Stomach (tissue), 8 donors: ENCODE measurements at regions not wholly inside any gene's neighbourhood (a gene's known extent, or its start where the extent isn't known, plus 50 kb on each side); places are given as distances from the start of the nearest gene placed in this dataset.

Experiments used
- DNase-seq, 2 donors: peaks; one replicate each; pipeline versions ENCODE4 v3.0.0 to v3.0.0-alpha.2; 2013 to 2019
- H3K27ac ChIP-seq, 5 donors: fragments of 200-600 bp in 4 of 5; sonication (generic) in 4 of 5; one replicate each; pipeline ENCODE4 v1.5.1; 2013 to 2019; ENCODE audit warnings: mild to moderate bottlenecking in 1 of 5, moderate library complexity in 1 of 5
- H3K27me3 ChIP-seq, 3 donors: fragments of 200-600 bp; sonication (generic); one replicate each; pipeline ENCODE4 v1.5.1; 2017 to 2019; ENCODE audit warnings: mixed run types in 1 of 3
- H3K36me3 ChIP-seq, 4 donors: fragments of 200-600 bp; sonication (generic); 1 replicate in 3 of 4; 2 replicates in 1 of 4; pipeline ENCODE4 v1.5.1; 2016 to 2019
- H3K4me1 ChIP-seq, 4 donors: fragments of 200-600 bp; sonication (generic); one replicate each; pipeline ENCODE4 v1.5.1; 2016 to 2019
- H3K4me3 ChIP-seq, 4 donors: fragments of 200-600 bp; sonication (generic) in 3 of 4; one replicate each; pipeline ENCODE4 v1.5.1; 2016 to 2019; ENCODE audit warnings: mild to moderate bottlenecking in 1 of 4
- H3K9me3 ChIP-seq, 4 donors: fragments of 200-600 bp; sonication (generic); one replicate each; pipeline ENCODE4 v1.5.1; 2016 to 2019
- EP300 ChIP-seq: sonication (generic); formaldehyde crosslinking; IDR thresholded peaks from one replicate; pipeline ENCODE4 v1.6.1; 2017; ENCODE audit warnings: antibody characterized with exemption
- POLR2A ChIP-seq, 4 donors: fragments of 450-650 bp; IDR thresholded peaks; one replicate each; pipeline ENCODE4 v1.6.1; 2016; ENCODE audit warnings: antibody characterized with exemption in 4 of 4, control low read depth in 2 of 4, mild to moderate bottlenecking in 1 of 4, moderate library complexity in 1 of 4
- POLR2AphosphoS5 ChIP-seq, 3 donors: sonication (generic); formaldehyde crosslinking; IDR thresholded peaks; one replicate each; pipeline ENCODE4 v1.6.1; 2016; ENCODE audit warnings: antibody characterized with exemption in 3 of 3
- WGBS, 5 donors: extraction: QIAGEN DNeasy Blood & Tissue Kit in 3 of 5; methylation state at CpG; one replicate each; pipeline versions ENCODE4 v1.1.5 to v1.1.7; 2013 to 2018; 5-methylcytosine and 5-hydroxymethylcytosine counted together
- intact Hi-C: fragments of 100-400 bp; cut with DNase I; formaldehyde crosslinking; loops from one replicate; pipeline ENCODE4 v1.15.1; 2023; ENCODE audit warnings: low total_unique reads
- TF ChIP-seq, protein P1 (sequence below), 7 experiments: fragments of 450-650 bp in 4 of 7; fragments of 200-600 bp in 3 of 7; sonication (generic) in 3 of 7; IDR thresholded peaks; one replicate each; pipeline ENCODE4 v1.5.1; 2016 to 2019; ENCODE audit warnings: antibody characterized with exemption in 7 of 7, control low read depth in 2 of 7, mild to moderate bottlenecking in 1 of 7
- donor health status: healthy with polysubstance abuse.
- donor health status: Bipolar disorder and iron deficiency.
- donor health status: healthy.

DNA sequence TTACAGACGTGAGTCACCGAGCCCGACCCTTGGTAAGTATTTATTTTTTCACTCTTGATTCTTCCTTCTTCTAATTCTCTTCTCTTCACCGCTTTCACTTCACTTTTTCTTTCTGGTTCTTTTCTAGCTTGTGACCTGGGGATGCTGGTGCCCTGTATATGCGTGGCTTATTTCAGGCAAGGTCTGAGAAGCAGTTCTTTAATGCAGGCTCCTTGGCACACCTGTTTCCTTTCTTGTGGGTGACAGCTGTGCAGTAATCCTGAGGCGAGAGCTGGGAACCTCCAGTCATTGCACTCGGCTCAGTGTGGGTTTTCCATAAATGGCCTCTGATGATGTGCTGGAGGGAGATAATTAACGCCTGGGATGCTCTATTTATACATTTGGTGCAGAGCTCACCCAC is 193.8 kb downstream of the TSN start:
- DNase-seq, result no peak
- TF ChIP-seq, protein P1, sequence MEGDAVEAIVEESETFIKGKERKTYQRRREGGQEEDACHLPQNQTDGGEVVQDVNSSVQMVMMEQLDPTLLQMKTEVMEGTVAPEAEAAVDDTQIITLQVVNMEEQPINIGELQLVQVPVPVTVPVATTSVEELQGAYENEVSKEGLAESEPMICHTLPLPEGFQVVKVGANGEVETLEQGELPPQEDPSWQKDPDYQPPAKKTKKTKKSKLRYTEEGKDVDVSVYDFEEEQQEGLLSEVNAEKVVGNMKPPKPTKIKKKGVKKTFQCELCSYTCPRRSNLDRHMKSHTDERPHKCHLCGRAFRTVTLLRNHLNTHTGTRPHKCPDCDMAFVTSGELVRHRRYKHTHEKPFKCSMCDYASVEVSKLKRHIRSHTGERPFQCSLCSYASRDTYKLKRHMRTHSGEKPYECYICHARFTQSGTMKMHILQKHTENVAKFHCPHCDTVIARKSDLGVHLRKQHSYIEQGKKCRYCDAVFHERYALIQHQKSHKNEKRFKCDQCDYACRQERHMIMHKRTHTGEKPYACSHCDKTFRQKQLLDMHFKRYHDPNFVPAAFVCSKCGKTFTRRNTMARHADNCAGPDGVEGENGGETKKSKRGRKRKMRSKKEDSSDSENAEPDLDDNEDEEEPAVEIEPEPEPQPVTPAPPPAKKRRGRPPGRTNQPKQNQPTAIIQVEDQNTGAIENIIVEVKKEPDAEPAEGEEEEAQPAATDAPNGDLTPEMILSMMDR (IDR thresholded peaks at IDR 0.05), result no peak
- TF ChIP-seq POLR2A (IDR thresholded peaks at IDR 0.05) (no peak), POLR2AphosphoS5 (IDR thresholded peaks at IDR 0.05) (no peak), EP300 (no peak)
- WGBS, 5 donors, result 53 to 71% (median 67%) methylated on average over 8 of the region's 8 CpGs
- peaks cover 0 to 13% (median 0%) of the 10 kb centered on the region in 3 donors for H3K27me3 ChIP-seq
- H3K4me3 ChIP-seq, result no peak overlapping the region
- H3K9me3 ChIP-seq, result peaks cover 0 to 8% (median 2%) of the 10 kb centered on the region in 4 donors
- intact Hi-C loops, result no loop called here
- H3K36me3 ChIP-seq, result no peaks in the 10 kb centered on the region
- H3K27ac ChIP-seq, result no peak overlapping the region
- H3K4me1 ChIP-seq, result no peaks in the 10 kb centered on the region

DNA sequence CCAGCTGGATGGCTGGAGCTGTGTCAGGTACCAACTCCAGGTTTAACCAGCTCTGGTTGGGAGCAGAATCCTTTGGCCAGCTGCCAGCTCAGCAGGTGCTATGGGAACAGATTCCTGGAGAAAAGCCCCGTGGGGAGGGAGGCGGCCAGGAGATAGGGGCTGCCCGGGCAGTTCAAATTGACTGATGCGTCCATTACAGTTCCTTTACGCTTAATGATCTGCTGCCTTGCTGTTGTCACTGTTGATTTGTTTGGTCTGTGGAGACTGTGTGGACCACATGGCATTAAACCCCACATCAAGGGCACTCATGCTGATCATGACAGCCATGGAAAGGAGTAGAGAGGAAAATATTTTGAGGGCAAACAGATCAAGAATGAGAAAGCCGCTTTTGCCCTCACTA is 200.0 kb downstream of the TSN start:
- intact Hi-C loops, result no loop called here
- DNase-seq, result peak in 1 of 2 donors; percentile 65
- Histone ChIP-seq H3K27ac (no peak overlapping the region), H3K4me3 (no peak overlapping the region), H3K27me3 (peaks cover 0 to 7% (median 0%) of the 10 kb centered on the region in 3 donors), H3K36me3 (no peaks in the 10 kb centered on the region), H3K9me3 (peaks cover 0 to 9% (median 2%) of the 10 kb centered on the region in 4 donors), H3K4me1 (no peaks in the 10 kb centered on the region)
- TF ChIP-seq POLR2AphosphoS5 (IDR thresholded peaks at IDR 0.05) (no peak), POLR2A (IDR thresholded peaks at IDR 0.05) (no peak), EP300 (no peak)
- TF ChIP-seq, protein P1 (IDR thresholded peaks at IDR 0.05), result no peak
- WGBS, 5 donors, result 20 to 41% (median 35%) methylated on average over 3 to 6 of the region's 6 CpGs

DNA sequence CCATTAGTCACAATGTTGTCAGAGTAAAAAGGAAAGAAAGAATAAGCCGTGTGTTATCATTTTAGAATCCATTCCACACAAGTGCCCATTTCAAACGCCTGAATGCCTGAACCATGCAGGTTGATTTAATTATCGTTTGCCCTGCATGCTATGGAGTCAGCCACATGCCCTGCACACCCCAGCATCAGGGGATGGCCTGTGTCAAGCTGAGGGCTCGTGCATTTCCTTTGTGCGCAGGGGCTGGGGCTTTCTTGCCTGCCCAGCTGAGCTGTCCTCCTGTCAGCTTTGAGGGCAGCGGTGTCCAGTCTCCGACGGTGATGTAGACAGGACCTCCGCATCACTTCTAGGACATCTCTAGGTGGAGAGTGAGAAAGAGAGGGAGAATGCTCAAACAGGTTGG is 200.4 kb downstream of the TSN start:
- 37 to 63% (median 44%) methylated on average over 9 of the region's 9 CpGs for WGBS, 5 donors
- H3K27me3 ChIP-seq, result peaks cover 0 to 7% (median 0%) of the 10 kb centered on the region in 3 donors
- no peaks in the 10 kb centered on the region for H3K36me3 ChIP-seq
- DNase-seq, result peak in 1 of 2 donors; percentile 49
- H3K4me1 ChIP-seq, result no peaks in the 10 kb centered on the region
- no peak for TF ChIP-seq EP300
- no peak for TF ChIP-seq POLR2A (IDR thresholded peaks at IDR 0.05)
- TF ChIP-seq, protein P1 (IDR thresholded peaks at IDR 0.05), result no peak
- TF ChIP-seq POLR2AphosphoS5 (IDR thresholded peaks at IDR 0.05), result no peak
- peaks cover 0 to 9% (median 2%) of the 10 kb centered on the region in 4 donors for H3K9me3 ChIP-seq
- no peak overlapping the region for H3K4me3 ChIP-seq
- intact Hi-C loops, result no loop called here
- H3K27ac ChIP-seq, result no peak overlapping the region

DNA sequence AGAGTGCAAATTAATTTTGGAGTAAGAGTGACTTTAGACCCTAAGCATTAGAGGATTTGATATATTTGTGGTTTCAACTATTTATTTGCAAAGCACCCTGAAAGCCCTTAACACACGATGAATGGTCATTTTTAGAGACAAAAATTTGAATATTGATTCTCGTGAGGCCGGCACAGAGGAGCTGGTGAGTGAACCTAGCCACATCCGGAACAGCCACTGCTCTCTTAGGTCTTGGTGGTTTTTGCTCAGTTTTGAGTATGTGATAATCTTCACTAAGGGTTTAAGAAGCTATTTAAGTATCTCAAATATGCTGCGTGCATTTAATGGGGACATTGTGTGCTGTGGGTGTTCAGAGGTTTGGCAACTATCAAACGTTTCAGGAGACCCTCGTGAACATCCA is 204.8 kb downstream of the TSN start:
- Histone ChIP-seq H3K36me3 (no peaks in the 10 kb centered on the region), H3K4me1 (no peaks in the 10 kb centered on the region), H3K9me3 (no peaks in the 10 kb centered on the region), H3K27me3 (peaks cover 0 to 3% (median 0%) of the 10 kb centered on the region in 3 donors), H3K4me3 (no peak overlapping the region), H3K27ac (no peak overlapping the region)
- DNase-seq, result no peak
- intact Hi-C loops, result no loop called here
- whole genome bisulfite sequencing, 5 donors, result 80 to 86% (median 80%) methylated on average over 7 of the region's 7 CpGs
- TF ChIP-seq EP300, result no peak
- TF ChIP-seq, protein P1 (IDR thresholded peaks at IDR 0.05), result no peak
- no peak for TF ChIP-seq POLR2AphosphoS5 (IDR thresholded peaks at IDR 0.05)
- no peak for TF ChIP-seq POLR2A (IDR thresholded peaks at IDR 0.05)
